Neural cell (in vitro differentiated cells): ENCODE measurements at regions not wholly inside any gene's neighbourhood (a gene's known extent, or its start where the extent isn't known, plus 50 kb on each side); places are given as distances from the start of the nearest gene placed in this dataset.

Experiments
- H2AFZ ChIP-seq: fragments of 200-600, 300-800 bp; sonication (generic), shearing (Covaris generic); 2 replicates; pipeline ENCODE4 v1.6.0; 2014; ENCODE audit warnings: low read depth, mild to moderate bottlenecking, antibody characterized with exemption, low read length, moderate library complexity
- H3F3A ChIP-seq: fragments of 200-600 bp; shearing (Covaris generic); 2 replicates; pipeline ENCODE4 v1.6.1; 2016; ENCODE audit warnings: mild to moderate bottlenecking, moderate library complexity, mixed read lengths, antibody characterized with exemption, low read length; ENCODE audit not compliant: insufficient read depth, poor library complexity, severe bottlenecking
- H3K27ac ChIP-seq: fragments of 200-600, 300-800 bp; sonication (generic), shearing (Covaris generic); 2 replicates; pipeline ENCODE4 v1.5.1; 2014; ENCODE audit warnings: mild to moderate bottlenecking, low read length, moderate library complexity
- H3K27me3 ChIP-seq: fragments of 300-800, 200-600 bp; sonication (generic), shearing (Covaris generic); 2 replicates; pipeline ENCODE4 v1.6.0; 2014; ENCODE audit warnings: mild to moderate bottlenecking, low read depth, low read length, moderate library complexity; ENCODE audit not compliant: insufficient read depth
- H3K36me3 ChIP-seq: fragments of 300-800, 200-600 bp; sonication (generic), shearing (Covaris generic); 2 replicates; pipeline ENCODE4 v1.5.1; 2014; ENCODE audit warnings: mild to moderate bottlenecking, antibody characterized with exemption, low read length, moderate library complexity; ENCODE audit not compliant: insufficient read depth
- H3K4me2 ChIP-seq: fragments of 300-800, 200-600 bp; sonication (generic), shearing (Covaris generic); 2 replicates; pipeline ENCODE4 v1.6.0; 2014; ENCODE audit warnings: mild to moderate bottlenecking, low read length
- H3K4me3 ChIP-seq: fragments of 300-800, 200-600 bp; sonication (generic), shearing (Covaris generic); 2 replicates; pipeline ENCODE4 v1.5.1; 2014; ENCODE audit warnings: mild to moderate bottlenecking, low read length, moderate library complexity
- H3K79me2 ChIP-seq: fragments of 200-600 bp; shearing (Covaris generic); replicated peaks from 2 replicates; pipeline ENCODE4 v1.6.0; 2014; ENCODE audit warnings: mild to moderate bottlenecking, low read length, moderate library complexity; ENCODE audit not compliant: insufficient read depth
- H3K9ac ChIP-seq: fragments of 300-800, 200-600 bp; sonication (generic), shearing (Covaris generic); 2 replicates; pipeline ENCODE4 v1.6.1; 2016; ENCODE audit warnings: mild to moderate bottlenecking, low read length, mixed read lengths
- H3K9me2 ChIP-seq: fragments of 200-600 bp; shearing (Covaris generic); 2 replicates; pipeline ENCODE4 v1.6.1; 2016; ENCODE audit warnings: mild to moderate bottlenecking, low read length, mixed read lengths; ENCODE audit not compliant: insufficient read depth
- H3K9me3 ChIP-seq: fragments of 200-600, 300-800 bp; sonication (generic), shearing (Covaris generic); 2 replicates; pipeline ENCODE4 v1.6.1; 2016; ENCODE audit warnings: mild to moderate bottlenecking, mixed run types, low read length, moderate library complexity, mixed read lengths
- H4K20me1 ChIP-seq: fragments of 200-600 bp; shearing (Covaris generic); 2 replicates; pipeline ENCODE4 v1.6.1; 2016; ENCODE audit warnings: mild to moderate bottlenecking, mixed run types; ENCODE audit not compliant: insufficient read depth
- CTCF ChIP-seq: fragments of 450-650 bp; IDR thresholded peaks from 2 replicates; pipeline ENCODE4 v1.5.1; 2014; ENCODE audit warnings: antibody characterized with exemption, mild to moderate bottlenecking, moderate library complexity; ENCODE audit not compliant: poor library complexity, severe bottlenecking
- EP300 ChIP-seq: fragments of 450-650 bp; conservative IDR thresholded peaks from 2 replicates; pipeline ENCODE4 v1.6.1; 2014; ENCODE audit warnings: antibody characterized with exemption, mild to moderate bottlenecking, moderate library complexity; ENCODE audit not compliant: poor library complexity, severe bottlenecking
- EZH2 ChIP-seq: fragments of 200-600, 300-800 bp; shearing (Covaris generic), sonication (generic); IDR thresholded peaks from 2 replicates; pipeline ENCODE4 v1.6.1; 2014; ENCODE audit warnings: antibody characterized with exemption, low read length, borderline replicate concordance, mild to moderate bottlenecking; ENCODE audit not compliant: insufficient read depth, poor library complexity, severe bottlenecking
- MXI1 ChIP-seq: fragments of 450-650 bp; conservative IDR thresholded peaks from 2 replicates; pipeline ENCODE4 v1.6.1; 2014; ENCODE audit warnings: antibody characterized with exemption, mild to moderate bottlenecking; ENCODE audit not compliant: poor library complexity, severe bottlenecking
- POLR2AphosphoS5 ChIP-seq: IDR thresholded peaks from 2 replicates; pipeline ENCODE4 v1.6.1; 2012
- RAD21 ChIP-seq: fragments of 450-650 bp; conservative IDR thresholded peaks from 2 replicates; pipeline ENCODE4 v1.6.1; 2014; ENCODE audit warnings: antibody characterized with exemption, mild to moderate bottlenecking, moderate library complexity
- REST ChIP-seq: IDR thresholded peaks from 2 replicates; pipeline ENCODE4 v1.6.1; 2012; ENCODE audit warnings: borderline replicate concordance
- SMC3 ChIP-seq: fragments of 450-650 bp; conservative IDR thresholded peaks from 2 replicates; pipeline ENCODE4 v1.6.1; 2014; ENCODE audit warnings: antibody characterized with exemption, mild to moderate bottlenecking, moderate library complexity; ENCODE audit not compliant: poor library complexity
- TAF1 ChIP-seq: IDR thresholded peaks from 2 replicates; pipeline ENCODE4 v1.6.1; 2012; ENCODE audit warnings: low read depth

GRCh38 chr13:53151336-53152056 lies 122.9 kb downstream of the OLFM4 start:
- Histone ChIP-seq H3K9me3 (no peaks in the 10 kb centered on the region), H3K4me2 (no peak overlapping the region), H4K20me1 (no peaks in the 10 kb centered on the region), H3F3A (no peaks in the 10 kb centered on the region), H3K9me2 (no peaks in the 10 kb centered on the region), H3K79me2 (no peaks in the 10 kb centered on the region), H3K27me3 (no peaks in the 10 kb centered on the region), H3K4me3 (no peak overlapping the region), H3K36me3 (no peaks in the 10 kb centered on the region), H3K27ac (no peak overlapping the region), H2AFZ (no peak overlapping the region), H3K9ac (no peak overlapping the region)
- TF ChIP-seq EZH2: no peak
- peak; percentile 71 for TF ChIP-seq SMC3
- no peak for TF ChIP-seq MXI1
- TF ChIP-seq REST: no peak
- no peak for TF ChIP-seq EP300
- no peak for TF ChIP-seq TAF1
- TF ChIP-seq RAD21: peak; percentile 71
- TF ChIP-seq CTCF: peak; percentile 70
- no peak for TF ChIP-seq POLR2AphosphoS5

- H3K27ac ChIP-seq: no peak overlapping the region
- H3K36me3 ChIP-seq: no peaks in the 10 kb centered on the region
- no peaks in the 10 kb centered on the region for H3F3A ChIP-seq
- H3K9me2 ChIP-seq: no peaks in the 10 kb centered on the region
- H3K9ac ChIP-seq: no peak overlapping the region
- H3K79me2 ChIP-seq: no peaks in the 10 kb centered on the region
- H4K20me1 ChIP-seq: no peaks in the 10 kb centered on the region
- H3K4me2 ChIP-seq: no peak overlapping the region
- H2AFZ ChIP-seq: no peak overlapping the region
- H3K27me3 ChIP-seq: no peaks in the 10 kb centered on the region
- H3K4me3 ChIP-seq: no peak overlapping the region
- H3K9me3 ChIP-seq: no peaks in the 10 kb centered on the region
- TF ChIP-seq RAD21 (peak; percentile 1), REST (no peak)
Observed at GRCh38 chr13:53152057-53152421, 123.4 kb downstream of the OLFM4 start.
